ENCODE measurements at regions not wholly inside any gene's neighbourhood (a gene's known extent, or its start where the extent isn't known, plus 50 kb on each side); places are given as distances from the start of the nearest gene placed in this dataset.
"Not testable (repeated sequence)": the region's sequence is repeated elsewhere in the genome, so short reads cannot be mapped to it uniquely, and the experiment has no call there.

- H3K27ac ChIP-seq (ENCODE audit: insufficient read depth, low read length, poor library complexity, severe bottlenecking) = no peak overlapping the region
- no peaks in the 10 kb centered on the region for H3K36me3 Mint-ChIP-seq
Measured at GRCh38 chr10:65791979-65792378, 1133.9 kb upstream of the LRRTM3 start.

DNA sequence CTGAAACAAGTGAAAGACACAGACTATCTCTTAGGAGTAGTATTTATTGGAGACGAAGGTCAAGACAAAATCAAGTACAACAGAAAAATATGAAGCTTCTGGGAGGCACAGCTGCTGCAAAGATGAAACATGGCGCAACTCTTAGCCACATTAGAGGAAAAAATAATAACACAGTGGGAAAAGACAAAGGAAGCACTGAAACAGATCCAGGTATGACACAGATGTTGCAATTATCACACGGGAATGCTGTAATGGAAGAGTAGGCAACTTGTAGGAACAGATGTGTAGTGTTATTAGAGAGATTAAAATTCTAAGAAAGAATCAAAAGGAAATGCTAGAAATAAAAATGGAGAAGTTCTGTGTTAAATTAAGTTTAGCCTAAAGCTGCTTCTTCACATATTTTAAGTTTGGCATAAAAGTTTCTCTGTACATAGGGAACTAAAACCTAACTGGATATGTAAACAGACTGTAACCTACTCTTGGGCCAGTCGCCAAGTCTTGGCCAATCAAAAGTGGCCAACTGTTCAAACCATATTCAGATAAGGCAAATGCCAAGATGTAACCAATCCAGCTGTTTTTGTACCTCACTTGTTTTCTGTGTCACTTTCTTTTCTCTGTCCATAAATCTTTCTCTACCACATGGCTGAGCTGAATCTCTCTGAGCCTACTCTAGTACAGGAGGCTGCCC, 1132.0 kb upstream of the LRRTM3 start:
- no peaks in the 10 kb centered on the region for H3K4me1 Mint-ChIP-seq
- Histone ChIP-seq H3K36me3 (ENCODE audit: control insufficient read depth, insufficient read depth, low read length) (no peaks in the 10 kb centered on the region), H3K4me3 (ENCODE audit: low read depth, low read length) (no peak overlapping the region), H3K27me3 (ENCODE audit: control insufficient read depth, insufficient read depth, low read length) (no peaks in the 10 kb centered on the region), H3K4me1 (ENCODE audit: control insufficient read depth, insufficient read depth, low read length, poor library complexity, severe bottlenecking) (no peaks in the 10 kb centered on the region), H3K27ac (ENCODE audit: insufficient read depth, low read length, poor library complexity, severe bottlenecking) (no peak overlapping the region), H3K9me3 (ENCODE audit: control insufficient read depth in 2 of 2, low read length in 2 of 2) (no peaks in the 10 kb centered on the region)
- no peak overlapping the region for H3K27ac Mint-ChIP-seq
- no peaks in the 10 kb centered on the region for H3K36me3 Mint-ChIP-seq
- H3K4me3 Mint-ChIP-seq = no peak overlapping the region
- ATAC-seq (ENCODE audit: low read depth in 2 of 2) (no peak), DNase-seq (no peak)
- H3K9me3 Mint-ChIP-seq = peaks cover 0 to 18% (median 7%) of the 10 kb centered on the region in 7 donors
- H3K27me3 Mint-ChIP-seq = no peaks in the 10 kb centered on the region

More at GRCh38 chr10:65791979-65792378, 1133.9 kb upstream of the LRRTM3 start:
- Mint-ChIP-seq H3K4me1 (no peaks in the 10 kb centered on the region), H3K27me3 (no peaks in the 10 kb centered on the region), H3K9me3 (peaks cover 2 to 18% (median 5%) of the 10 kb centered on the region in 7 donors), H3K4me3 (no peak overlapping the region), H3K27ac (no peak overlapping the region)
- no peak for DNase-seq
- H3K4me1 ChIP-seq (ENCODE audit: control insufficient read depth, insufficient read depth, low read length, poor library complexity, severe bottlenecking) = no peaks in the 10 kb centered on the region
- no peak for ATAC-seq (ENCODE audit: low read depth in 2 of 2)
- H3K27me3 ChIP-seq (ENCODE audit: control insufficient read depth, insufficient read depth, low read length) = no peaks in the 10 kb centered on the region
- no peaks in the 10 kb centered on the region for H3K36me3 ChIP-seq (ENCODE audit: control insufficient read depth, insufficient read depth, low read length)
- H3K9me3 ChIP-seq (ENCODE audit: control insufficient read depth in 2 of 2, low read length in 2 of 2) = no peaks in the 10 kb centered on the region
- H3K4me3 ChIP-seq (ENCODE audit: low read depth, low read length) = no peak overlapping the region

- peaks cover 0 to 18% (median 6%) of the 10 kb centered on the region in 7 donors for H3K9me3 Mint-ChIP-seq
- H3K4me3 ChIP-seq (ENCODE audit: low read depth, low read length); H3K4me1 ChIP-seq (ENCODE audit: control insufficient read depth, insufficient read depth, low read length, poor library complexity, severe bottlenecking); H3K27me3 Mint-ChIP-seq; H3K36me3 Mint-ChIP-seq; H3K27ac Mint-ChIP-seq; H3K27ac ChIP-seq (ENCODE audit: insufficient read depth, low read length, poor library complexity, severe bottlenecking); H3K9me3 ChIP-seq (ENCODE audit: control insufficient read depth in 2 of 2, low read length in 2 of 2); ATAC-seq (ENCODE audit: low read depth in 2 of 2); H3K27me3 ChIP-seq (ENCODE audit: control insufficient read depth, insufficient read depth, low read length); H3K36me3 ChIP-seq (ENCODE audit: control insufficient read depth, insufficient read depth, low read length); H3K4me3 Mint-ChIP-seq; H3K4me1 Mint-ChIP-seq; DNase-seq: not testable (repeated sequence)
Measured at GRCh38 chr10:65794861-65795260, 1131.0 kb upstream of the LRRTM3 start.

GRCh38 chr10:65796472-65796871, 1129.4 kb upstream of the LRRTM3 start:
- no peaks in the 10 kb centered on the region for H3K27me3 Mint-ChIP-seq
- Histone ChIP-seq H3K9me3 (ENCODE audit: control insufficient read depth in 2 of 2, low read length in 2 of 2) (no peaks in the 10 kb centered on the region), H3K36me3 (ENCODE audit: control insufficient read depth, insufficient read depth, low read length) (no peaks in the 10 kb centered on the region), H3K4me3 (ENCODE audit: low read depth, low read length) (no peak overlapping the region), H3K4me1 (ENCODE audit: control insufficient read depth, insufficient read depth, low read length, poor library complexity, severe bottlenecking) (no peaks in the 10 kb centered on the region), H3K27ac (ENCODE audit: insufficient read depth, low read length, poor library complexity, severe bottlenecking) (no peak overlapping the region), H3K27me3 (ENCODE audit: control insufficient read depth, insufficient read depth, low read length) (no peaks in the 10 kb centered on the region)
- ATAC-seq (ENCODE audit: low read depth in 2 of 2) = no peak
- H3K27ac Mint-ChIP-seq = no peak overlapping the region
- no peak overlapping the region for H3K4me3 Mint-ChIP-seq
- no peaks in the 10 kb centered on the region for H3K4me1 Mint-ChIP-seq
- H3K9me3 Mint-ChIP-seq = peaks cover 0 to 14% (median 2%) of the 10 kb centered on the region in 7 donors
- DNase-seq = no peak
- no peaks in the 10 kb centered on the region for H3K36me3 Mint-ChIP-seq

DNA sequence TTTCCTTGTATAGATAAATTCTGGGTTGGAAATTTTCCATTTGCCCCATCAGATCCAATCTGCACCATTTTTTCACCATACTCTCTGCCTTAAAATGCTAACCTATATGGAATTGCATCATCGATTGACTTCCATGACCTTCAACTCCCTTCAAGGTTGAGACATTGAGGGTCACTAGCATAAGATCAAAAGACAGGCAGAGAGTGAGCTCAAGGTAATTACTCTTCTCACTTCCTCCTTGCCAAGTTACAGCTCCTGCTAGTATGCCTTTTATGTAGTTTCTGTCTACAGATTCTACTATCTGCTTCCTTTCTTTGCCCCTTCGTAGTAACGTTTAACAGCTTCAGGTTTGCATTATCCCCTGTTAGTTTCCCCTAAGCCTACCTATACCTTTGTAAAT, 1127.7 kb upstream of the LRRTM3 start:
- Mint-ChIP-seq H3K27ac (no peak overlapping the region), H3K4me1 (no peaks in the 10 kb centered on the region), H3K9me3 (peaks cover 1 to 14% (median 6%) of the 10 kb centered on the region in 7 donors), H3K36me3 (no peaks in the 10 kb centered on the region), H3K27me3 (no peaks in the 10 kb centered on the region), H3K4me3 (no peak overlapping the region)
- no peak for ATAC-seq (ENCODE audit: low read depth in 2 of 2)
- Histone ChIP-seq H3K27ac (ENCODE audit: insufficient read depth, low read length, poor library complexity, severe bottlenecking) (no peak overlapping the region), H3K4me3 (ENCODE audit: low read depth, low read length) (no peak overlapping the region), H3K4me1 (ENCODE audit: control insufficient read depth, insufficient read depth, low read length, poor library complexity, severe bottlenecking) (no peaks in the 10 kb centered on the region), H3K27me3 (ENCODE audit: control insufficient read depth, insufficient read depth, low read length) (no peaks in the 10 kb centered on the region), H3K9me3 (ENCODE audit: control insufficient read depth in 2 of 2, low read length in 2 of 2) (no peaks in the 10 kb centered on the region), H3K36me3 (ENCODE audit: control insufficient read depth, insufficient read depth, low read length) (no peaks in the 10 kb centered on the region)
- DNase-seq = no peak

DNA sequence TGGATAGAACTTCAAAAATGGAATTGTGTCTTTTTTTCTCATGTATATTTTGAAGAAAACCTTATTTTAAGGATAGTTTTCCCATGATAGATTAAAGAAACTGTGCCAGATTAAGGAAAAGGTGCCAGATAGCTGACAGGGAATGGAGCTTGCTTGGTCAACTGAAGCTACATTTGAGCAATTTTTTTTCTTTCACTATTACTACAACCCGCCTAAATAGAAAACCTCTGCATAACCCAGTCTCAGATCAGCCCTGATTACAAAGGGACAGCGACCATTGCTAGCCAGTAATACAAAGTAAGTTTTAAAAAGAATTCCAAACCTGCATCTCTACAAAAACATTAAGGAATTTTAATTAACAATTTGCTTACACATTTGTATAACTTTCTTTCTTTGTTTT, 1123.4 kb upstream of the LRRTM3 start:
- Mint-ChIP-seq H3K4me3 (no peak overlapping the region), H3K36me3 (no peaks in the 10 kb centered on the region), H3K27me3 (no peaks in the 10 kb centered on the region), H3K4me1 (no peaks in the 10 kb centered on the region), H3K9me3 (peaks cover 0 to 14% (median 4%) of the 10 kb centered on the region in 7 donors), H3K27ac (no peak overlapping the region)
- Histone ChIP-seq H3K27ac (ENCODE audit: insufficient read depth, low read length, poor library complexity, severe bottlenecking) (no peak overlapping the region), H3K4me3 (ENCODE audit: low read depth, low read length) (no peak overlapping the region), H3K27me3 (ENCODE audit: control insufficient read depth, insufficient read depth, low read length) (no peaks in the 10 kb centered on the region), H3K9me3 (ENCODE audit: control insufficient read depth in 2 of 2, low read length in 2 of 2) (no peaks in the 10 kb centered on the region), H3K4me1 (ENCODE audit: control insufficient read depth, insufficient read depth, low read length, poor library complexity, severe bottlenecking) (no peaks in the 10 kb centered on the region), H3K36me3 (ENCODE audit: control insufficient read depth, insufficient read depth, low read length) (no peaks in the 10 kb centered on the region)
- DNase-seq = no peak
- ATAC-seq (ENCODE audit: low read depth in 2 of 2) = no peak

DNA sequence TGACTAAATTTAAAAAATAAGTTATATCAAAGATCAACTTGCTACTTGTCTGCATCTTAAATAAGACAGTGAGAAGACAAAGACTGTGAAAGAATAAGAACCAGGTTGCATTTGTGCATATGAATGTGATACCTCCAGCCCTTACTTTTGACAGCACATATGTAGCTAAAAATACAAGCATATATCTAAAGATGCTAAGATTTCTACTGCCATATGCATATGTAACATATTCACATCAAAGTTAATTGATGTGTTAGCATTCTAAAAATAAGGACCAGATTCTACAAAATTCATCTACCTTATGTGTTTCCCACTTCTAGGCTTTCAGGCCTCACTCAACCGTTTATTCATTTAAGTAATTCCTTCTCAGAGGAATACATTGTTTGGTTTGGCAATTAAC, 1120.3 kb upstream of the LRRTM3 start:
- no peaks in the 10 kb centered on the region for H3K27me3 ChIP-seq (ENCODE audit: control insufficient read depth, insufficient read depth, low read length)
- H3K27me3 Mint-ChIP-seq = no peaks in the 10 kb centered on the region
- no peak for DNase-seq
- no peaks in the 10 kb centered on the region for H3K4me1 ChIP-seq (ENCODE audit: control insufficient read depth, insufficient read depth, low read length, poor library complexity, severe bottlenecking)
- H3K4me3 ChIP-seq (ENCODE audit: low read depth, low read length) = no peak overlapping the region
- H3K9me3 Mint-ChIP-seq = peaks cover 1 to 17% (median 6%) of the 10 kb centered on the region in 7 donors
- H3K36me3 ChIP-seq (ENCODE audit: control insufficient read depth, insufficient read depth, low read length) = no peaks in the 10 kb centered on the region
- no peaks in the 10 kb centered on the region for H3K4me1 Mint-ChIP-seq
- H3K36me3 Mint-ChIP-seq = no peaks in the 10 kb centered on the region
- no peak overlapping the region for H3K4me3 Mint-ChIP-seq
- H3K27ac Mint-ChIP-seq = no peak overlapping the region
- ATAC-seq (ENCODE audit: low read depth in 2 of 2) = no peak
- peaks cover 0 to 2% of the 10 kb centered on the region in 2 experiments for H3K9me3 ChIP-seq (ENCODE audit: control insufficient read depth in 2 of 2, low read length in 2 of 2)
- no peak overlapping the region for H3K27ac ChIP-seq (ENCODE audit: insufficient read depth, low read length, poor library complexity, severe bottlenecking)

DNA sequence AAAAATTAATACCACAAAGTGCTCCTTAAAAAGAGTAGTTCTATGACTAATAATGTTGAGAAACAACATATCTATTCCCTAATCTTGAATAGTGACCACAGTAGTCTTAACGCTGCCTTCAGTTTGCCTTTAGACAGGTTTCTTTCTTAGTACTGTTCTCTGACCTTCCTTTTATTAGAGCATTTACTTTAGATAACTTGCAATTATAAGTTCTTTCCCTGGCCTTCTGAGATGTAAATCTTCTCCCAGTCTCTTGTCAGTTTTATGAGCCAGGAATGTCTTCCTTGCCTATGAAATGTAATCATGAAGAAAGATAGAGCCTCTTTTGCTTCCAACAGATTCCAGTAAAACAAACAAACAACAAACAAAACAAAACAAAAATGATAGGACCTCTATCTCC, 1119.8 kb upstream of the LRRTM3 start:
- Histone ChIP-seq H3K4me1 (ENCODE audit: control insufficient read depth, insufficient read depth, low read length, poor library complexity, severe bottlenecking) (no peaks in the 10 kb centered on the region), H3K36me3 (ENCODE audit: control insufficient read depth, insufficient read depth, low read length) (no peaks in the 10 kb centered on the region), H3K9me3 (ENCODE audit: control insufficient read depth in 2 of 2, low read length in 2 of 2) (peaks cover 0 to 2% of the 10 kb centered on the region in 2 experiments), H3K27ac (ENCODE audit: insufficient read depth, low read length, poor library complexity, severe bottlenecking) (no peak overlapping the region), H3K27me3 (ENCODE audit: control insufficient read depth, insufficient read depth, low read length) (no peaks in the 10 kb centered on the region), H3K4me3 (ENCODE audit: low read depth, low read length) (no peak overlapping the region)
- DNase-seq = no peak
- peaks cover 1 to 17% (median 6%) of the 10 kb centered on the region in 7 donors for H3K9me3 Mint-ChIP-seq
- H3K4me3 Mint-ChIP-seq = no peak overlapping the region
- no peaks in the 10 kb centered on the region for H3K36me3 Mint-ChIP-seq
- H3K27ac Mint-ChIP-seq = no peak overlapping the region
- no peak for ATAC-seq (ENCODE audit: low read depth in 2 of 2)
- H3K4me1 Mint-ChIP-seq = no peaks in the 10 kb centered on the region
- H3K27me3 Mint-ChIP-seq = no peaks in the 10 kb centered on the region
